ENCODE measurements at regions not wholly inside any gene's neighbourhood (a gene's known extent, or its start where the extent isn't known, plus 50 kb on each side); places are given as distances from the start of the nearest gene placed in this dataset.

GRCh38 chr17:56047331-56047730 lies 105.9 kb upstream of the ANKFN1 start:
- TF ChIP-seq GATA2 (IDR thresholded peaks at IDR 0.05; ENCODE audit: low read depth, low read length), result no peak
- no peak for TF ChIP-seq GATA3 (IDR thresholded peaks at IDR 0.05; ENCODE audit: low read depth, low read length)
